Activated CD8-positive, alpha-beta T cell treated with anti-CD3 and anti-CD28 coated beads for 36 hours (primary cell): ENCODE measurements at regions not wholly inside any gene's neighbourhood (a gene's known extent, or its start where the extent isn't known, plus 50 kb on each side); places are given as distances from the start of the nearest gene placed in this dataset.
"Not testable (repeated sequence)": the region's sequence is repeated elsewhere in the genome, so short reads cannot be mapped to it uniquely, and the experiment has no call there.

Experiments used
- ATAC-seq: fragments of 200-7000 bp; cut with Tn5 transposase; one replicate; pipeline ENCODE4 v1.10.0; 2021; ENCODE audit warnings: mild to moderate bottlenecking, moderate library complexity
- CTCF ChIA-PET: fragments of 350-600 bp; sonication (Branson Sonifier 250); formaldehyde crosslinking; loops from one replicate; lab custom pipeline; 2021; ENCODE audit warnings: antibody characterized with exemption; lab: Charles Lee
- POLR2A ChIA-PET: fragments of 350-600 bp; sonication (Branson Sonifier 250); formaldehyde crosslinking; loops from one replicate; lab custom pipeline; 2021; ENCODE audit warnings: antibody characterized with exemption; lab: Charles Lee
- DNase-seq: peaks from one replicate; pipeline ENCODE4 v3.0.0-alpha.2; 2020
- H3K27ac Mint-ChIP-seq: one replicate; pipeline ENCODE4 v1.8.0; 2021; ENCODE audit warnings: mild to moderate bottlenecking, mixed read lengths
- H3K27me3 Mint-ChIP-seq: one replicate; pipeline ENCODE4 v1.8.0; 2021; ENCODE audit warnings: mixed read lengths
- H3K36me3 Mint-ChIP-seq: one replicate; pipeline ENCODE4 v1.8.0; 2021; ENCODE audit warnings: low read depth, mixed read lengths
- H3K4me1 Mint-ChIP-seq: one replicate; pipeline ENCODE4 v1.8.0; 2021; ENCODE audit warnings: low read depth, mixed read lengths
- H3K4me3 Mint-ChIP-seq: one replicate; pipeline ENCODE4 v1.8.0; 2021; ENCODE audit warnings: mild to moderate bottlenecking, moderate library complexity, mixed read lengths
- H3K9me3 Mint-ChIP-seq: one replicate; pipeline ENCODE4 v1.8.0; 2021; ENCODE audit warnings: mixed read lengths
- CTCF ChIP-seq: fragments of 200-600 bp; IDR thresholded peaks from one replicate; pipeline ENCODE4 v1.8.0; 2022; ENCODE audit warnings: antibody characterized with exemption, mild to moderate bottlenecking
- intact Hi-C: fragments of 100-400 bp; cut with micrococcal nuclease; formaldehyde crosslinking; loops from one replicate; pipeline ENCODE4 v1.10.0; 2022

DNA sequence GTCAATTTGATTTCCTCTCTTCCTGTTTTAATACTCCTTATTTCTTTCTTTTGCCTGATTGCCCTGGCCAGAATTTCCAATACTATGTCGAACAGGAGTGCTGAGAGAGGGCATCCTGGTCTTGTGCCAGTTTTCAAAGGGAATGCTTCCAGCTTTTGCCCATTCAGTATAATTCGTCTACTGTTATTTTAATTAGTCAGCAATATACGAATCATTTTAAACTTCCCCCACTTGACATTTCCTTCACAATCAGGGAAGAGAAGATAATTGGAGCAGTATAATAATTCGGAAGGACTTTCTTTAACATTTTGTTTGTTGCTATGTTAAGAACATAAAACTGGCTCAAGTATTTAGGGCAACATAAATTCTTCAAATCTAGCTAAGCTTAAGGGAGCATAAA, 860.3 kb upstream of the SLC35B3 start:
- intact Hi-C loops = no loop called here
- Mint-ChIP-seq H3K9me3 (peaks cover 6% of the 10 kb centered on the region), H3K27ac (no peak overlapping the region), H3K36me3 (no peaks in the 10 kb centered on the region), H3K4me3 (no peak overlapping the region), H3K27me3 (no peaks in the 10 kb centered on the region), H3K4me1 (no peaks in the 10 kb centered on the region)
- TF ChIP-seq CTCF = no peak
- no peak for DNase-seq
- no peak for ATAC-seq
- POLR2A ChIA-PET = no interaction called here
- CTCF ChIA-PET = no interaction called here

DNA sequence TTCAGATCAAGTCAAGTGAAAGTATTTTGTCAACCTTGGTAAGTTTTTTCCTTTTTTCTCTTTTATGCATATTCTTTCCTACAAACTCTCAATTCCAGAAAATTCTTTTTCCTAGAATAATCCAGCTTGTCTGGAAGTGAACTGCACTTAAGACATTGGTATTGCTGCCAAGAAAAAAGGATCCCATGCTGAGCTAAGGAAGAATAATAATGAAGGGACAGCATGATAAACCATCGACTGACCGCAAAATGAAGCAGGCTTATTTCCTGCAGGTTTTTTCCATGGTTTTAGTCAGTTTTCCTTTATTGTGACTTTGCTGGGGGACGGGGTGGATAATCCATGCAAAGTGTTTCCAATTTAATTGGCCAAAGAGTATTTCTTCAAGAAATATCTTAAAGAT, 857.6 kb upstream of the SLC35B3 start:
- intact Hi-C loops = no loop called here
- no peak for TF ChIP-seq CTCF
- Mint-ChIP-seq H3K4me1 (no peaks in the 10 kb centered on the region), H3K36me3 (no peaks in the 10 kb centered on the region), H3K27me3 (no peaks in the 10 kb centered on the region), H3K27ac (no peak overlapping the region), H3K9me3 (peaks cover 11% of the 10 kb centered on the region), H3K4me3 (no peak overlapping the region)
- ATAC-seq (no peak), DNase-seq (no peak)
- ChIA-PET POLR2A (no interaction called here), CTCF (no interaction called here)

GRCh38 chr6:9290342-9290741, 855.0 kb upstream of the SLC35B3 start:
- CTCF ChIA-PET, DNase-seq, H3K27ac Mint-ChIP-seq, ATAC-seq, H3K4me1 Mint-ChIP-seq, H3K36me3 Mint-ChIP-seq, H3K4me3 Mint-ChIP-seq, H3K27me3 Mint-ChIP-seq, intact Hi-C loops, POLR2A ChIA-PET: not testable (repeated sequence)
- H3K9me3 Mint-ChIP-seq = peaks cover 11% of the 10 kb centered on the region

GRCh38 chr6:9272671-9273070, 837.3 kb upstream of the SLC35B3 start:
- no peak overlapping the region for H3K4me3 Mint-ChIP-seq
- no peaks in the 10 kb centered on the region for H3K27me3 Mint-ChIP-seq
- H3K27ac Mint-ChIP-seq = no peak overlapping the region
- H3K4me1 Mint-ChIP-seq = no peaks in the 10 kb centered on the region
- ATAC-seq = no peak
- peaks cover 2% of the 10 kb centered on the region for H3K9me3 Mint-ChIP-seq
- ChIA-PET POLR2A (no interaction called here), CTCF (no interaction called here)
- TF ChIP-seq CTCF = no peak
- no peaks in the 10 kb centered on the region for H3K36me3 Mint-ChIP-seq
- no peak for DNase-seq
- intact Hi-C loops = no loop called here

DNA sequence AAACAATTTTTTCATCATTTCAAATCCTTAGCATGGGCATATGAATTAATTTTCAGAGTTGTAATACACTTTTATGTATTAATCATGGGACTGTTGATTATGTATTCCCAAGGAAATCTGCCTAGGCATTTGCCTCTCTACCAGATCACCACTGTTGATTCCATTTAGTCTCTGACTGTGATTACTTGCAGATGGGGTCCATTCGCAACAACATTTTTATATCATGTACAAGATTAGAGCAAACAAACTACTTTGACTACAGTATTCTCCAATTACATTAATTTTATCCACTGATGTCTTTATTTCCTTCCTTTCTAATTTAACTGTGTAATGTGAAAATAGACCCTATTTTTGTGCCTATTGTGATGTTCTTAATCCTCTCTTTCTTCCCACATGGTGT, 831.4 kb upstream of the SLC35B3 start:
- no peak for TF ChIP-seq CTCF
- no peak overlapping the region for H3K4me3 Mint-ChIP-seq
- H3K27ac Mint-ChIP-seq = no peak overlapping the region
- H3K9me3 Mint-ChIP-seq = peaks cover 4% of the 10 kb centered on the region
- H3K4me1 Mint-ChIP-seq = no peaks in the 10 kb centered on the region
- DNase-seq (no peak), ATAC-seq (no peak)
- ChIA-PET CTCF (no interaction called here), POLR2A (no interaction called here)
- H3K36me3 Mint-ChIP-seq = no peaks in the 10 kb centered on the region
- intact Hi-C loops = no loop called here
- H3K27me3 Mint-ChIP-seq = no peaks in the 10 kb centered on the region

GRCh38 chr6:9257215-9257614, 821.9 kb upstream of the SLC35B3 start:
- no peaks in the 10 kb centered on the region for H3K36me3 Mint-ChIP-seq
- H3K9me3 Mint-ChIP-seq = peaks cover 7% of the 10 kb centered on the region
- TF ChIP-seq CTCF = no peak
- ATAC-seq (no peak), DNase-seq (no peak)
- H3K27me3 Mint-ChIP-seq = no peaks in the 10 kb centered on the region
- intact Hi-C loops = no loop called here
- CTCF ChIA-PET = no interaction called here
- POLR2A ChIA-PET = interaction anchor here (0.6 kb wide), 1 partner anchor 79 kb away, joined by 4 read pairs; no protein-coding TSS in a partner anchor
- H3K27ac Mint-ChIP-seq = no peak overlapping the region
- H3K4me3 Mint-ChIP-seq = no peak overlapping the region
- no peaks in the 10 kb centered on the region for H3K4me1 Mint-ChIP-seq
